ENCODE measurements at regions not wholly inside any gene's neighbourhood (a gene's known extent, or its start where the extent isn't known, plus 50 kb on each side); places are given as distances from the start of the nearest gene placed in this dataset.

- no peak for DNase-seq
Observed at GRCh38 chr1:5748286-5749225, 243.7 kb downstream of the NPHP4 start.

GRCh38 chr1:5747426-5748285, 244.6 kb downstream of the NPHP4 start:
- no peak for DNase-seq

- DNase-seq = no peak
Observed at GRCh38 chr1:5746611-5747425, 245.4 kb downstream of the NPHP4 start.

GRCh38 chr1:5745800-5746610, 246.2 kb downstream of the NPHP4 start:
- peak in 4 of 5 donors; percentile 35 to 50 (median 43) for DNase-seq

GRCh38 chr1:5744911-5745799, 247.1 kb downstream of the NPHP4 start:
- DNase-seq = no peak

- no peak for DNase-seq
Observed at GRCh38 chr1:5744341-5744740, 247.9 kb downstream of the NPHP4 start.

- DNase-seq = no peak
Observed at GRCh38 chr1:5743435-5744095, 248.7 kb downstream of the NPHP4 start.

GRCh38 chr1:5742801-5743200, 249.4 kb downstream of the NPHP4 start:
- DNase-seq = no peak

- DNase-seq = no peak
Observed at GRCh38 chr1:5742032-5742431, 250.2 kb downstream of the NPHP4 start.

GRCh38 chr1:5740865-5741860, 251.1 kb downstream of the NPHP4 start:
- DNase-seq = no peak

GRCh38 chr1:5740450-5740849, 251.8 kb downstream of the NPHP4 start:
- no peak for DNase-seq

GRCh38 chr1:5739561-5740078, 252.6 kb downstream of the NPHP4 start:
- DNase-seq = no peak

- DNase-seq = no peak
Observed at GRCh38 chr1:5738911-5739462, 253.2 kb downstream of the NPHP4 start.

- no peak for DNase-seq
Observed at GRCh38 chr1:5737081-5737480, 255.1 kb downstream of the NPHP4 start.

GRCh38 chr1:5734996-5735395, 257.2 kb downstream of the NPHP4 start:
- DNase-seq = no peak

GRCh38 chr1:5734414-5734813, 257.8 kb downstream of the NPHP4 start:
- DNase-seq = no peak

- DNase-seq = no peak
Observed at GRCh38 chr1:5733596-5733995, 258.6 kb downstream of the NPHP4 start.

GRCh38 chr1:5731110-5731423, 261.2 kb downstream of the NPHP4 start:
- no peak for DNase-seq

Measured in T-helper 1 cell (primary cell).